ENCODE measurements at regions not wholly inside any gene's neighbourhood (a gene's known extent, or its start where the extent isn't known, plus 50 kb on each side); places are given as distances from the start of the nearest gene placed in this dataset.
"Not testable (repeated sequence)": the region's sequence is repeated elsewhere in the genome, so short reads cannot be mapped to it uniquely, and the experiment has no call there.

GRCh38 chr10:130970341-130971122 is 341.0 kb downstream of the TCERG1L start:
- Histone ChIP-seq H3K36me3 (no peaks in the 10 kb centered on the region), H3K27ac (no peak overlapping the region), H3K9me3 (peaks cover 0 to 19% (median 0%) of the 10 kb centered on the region in 8 donors), H3K4me1 (no peaks in the 10 kb centered on the region), H3K27me3 (replicated peaks in 1 of 7) (peaks cover 0 to 6% (median 0%) of the 10 kb centered on the region in 7 donors), H3K4me3 (no peak overlapping the region)
- DNase-seq, result no peak
- intact Hi-C loops (cut with DNase I; ENCODE audit: low total_unique reads), result no loop called here
- WGBS, 5 donors, result 81 to 94% (median 82%) methylated on average over 6 to 10 of the region's 10 CpGs
- no peak for TF ChIP-seq POLR2AphosphoS5 (IDR thresholded peaks at IDR 0.05)
- TF ChIP-seq, protein P1, sequence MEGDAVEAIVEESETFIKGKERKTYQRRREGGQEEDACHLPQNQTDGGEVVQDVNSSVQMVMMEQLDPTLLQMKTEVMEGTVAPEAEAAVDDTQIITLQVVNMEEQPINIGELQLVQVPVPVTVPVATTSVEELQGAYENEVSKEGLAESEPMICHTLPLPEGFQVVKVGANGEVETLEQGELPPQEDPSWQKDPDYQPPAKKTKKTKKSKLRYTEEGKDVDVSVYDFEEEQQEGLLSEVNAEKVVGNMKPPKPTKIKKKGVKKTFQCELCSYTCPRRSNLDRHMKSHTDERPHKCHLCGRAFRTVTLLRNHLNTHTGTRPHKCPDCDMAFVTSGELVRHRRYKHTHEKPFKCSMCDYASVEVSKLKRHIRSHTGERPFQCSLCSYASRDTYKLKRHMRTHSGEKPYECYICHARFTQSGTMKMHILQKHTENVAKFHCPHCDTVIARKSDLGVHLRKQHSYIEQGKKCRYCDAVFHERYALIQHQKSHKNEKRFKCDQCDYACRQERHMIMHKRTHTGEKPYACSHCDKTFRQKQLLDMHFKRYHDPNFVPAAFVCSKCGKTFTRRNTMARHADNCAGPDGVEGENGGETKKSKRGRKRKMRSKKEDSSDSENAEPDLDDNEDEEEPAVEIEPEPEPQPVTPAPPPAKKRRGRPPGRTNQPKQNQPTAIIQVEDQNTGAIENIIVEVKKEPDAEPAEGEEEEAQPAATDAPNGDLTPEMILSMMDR (IDR thresholded peaks at IDR 0.05 in 8 of 11, conservative IDR thresholded peaks at IDR 0.05 in 3 of 11), result no peak
- TF ChIP-seq POLR2A (IDR thresholded peaks at IDR 0.05), result no peak

- 75 to 93% (median 90%) methylated on average over 7 to 8 of the region's 8 CpGs for WGBS, 5 donors
- Histone ChIP-seq H3K27ac (no peak overlapping the region), H3K36me3 (no peaks in the 10 kb centered on the region), H3K9me3 (peaks cover 0 to 19% (median 0%) of the 10 kb centered on the region in 8 donors), H3K4me1 (no peaks in the 10 kb centered on the region), H3K4me3 (no peak overlapping the region), H3K27me3 (replicated peaks in 1 of 7) (peaks cover 0 to 6% (median 0%) of the 10 kb centered on the region in 7 donors)
- TF ChIP-seq POLR2AphosphoS5 (IDR thresholded peaks at IDR 0.05), result no peak
- TF ChIP-seq, protein P1 (IDR thresholded peaks at IDR 0.05 in 8 of 11, conservative IDR thresholded peaks at IDR 0.05 in 3 of 11), result no peak
- no peak for TF ChIP-seq POLR2A (IDR thresholded peaks at IDR 0.05)
- DNase-seq, result no peak
- intact Hi-C loops (cut with DNase I; ENCODE audit: low total_unique reads), result no loop called here
These were observed 340.4 kb downstream of the TCERG1L start for GRCh38 chr10:130971123-130971435.

- Histone ChIP-seq H3K27me3 (replicated peaks in 1 of 7) (peaks cover 0 to 6% (median 0%) of the 10 kb centered on the region in 7 donors), H3K9me3 (peaks cover 0 to 19% (median 0%) of the 10 kb centered on the region in 8 donors), H3K4me3 (no peak overlapping the region), H3K36me3 (no peaks in the 10 kb centered on the region), H3K27ac (no peak overlapping the region), H3K4me1 (no peaks in the 10 kb centered on the region)
- intact Hi-C loops (cut with DNase I; ENCODE audit: low total_unique reads), result no loop called here
- DNase-seq, result no peak
- WGBS, 5 donors, result 81 to 94% (median 88%) methylated on average over 15 to 16 of the region's 16 CpGs
- TF ChIP-seq, protein P1 (IDR thresholded peaks at IDR 0.05 in 8 of 11, conservative IDR thresholded peaks at IDR 0.05 in 3 of 11), result no peak
- TF ChIP-seq POLR2A (IDR thresholded peaks at IDR 0.05) (no peak), POLR2AphosphoS5 (IDR thresholded peaks at IDR 0.05) (no peak)
These were observed 338.2 kb downstream of the TCERG1L start for GRCh38 chr10:130973127-130973839.

DNA sequence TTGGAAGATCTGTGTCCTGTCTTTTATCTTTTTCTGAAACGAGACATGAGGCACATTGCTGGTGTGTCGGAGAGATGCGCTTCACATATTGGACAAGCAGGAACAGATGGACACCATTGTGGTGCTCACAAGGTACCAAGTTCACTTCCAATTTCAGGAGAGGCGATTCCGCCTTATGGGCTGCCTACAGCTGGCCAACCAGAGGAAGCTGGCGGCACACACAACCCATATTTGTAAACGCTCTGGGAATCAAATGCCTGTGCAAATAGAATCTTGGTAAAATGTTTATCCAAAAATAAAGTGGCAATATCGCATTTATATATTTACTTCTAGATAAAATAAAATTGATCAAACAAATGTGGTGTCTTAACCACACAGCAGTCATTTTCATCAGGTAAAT is 337.4 kb downstream of the TCERG1L start:
- peaks cover 0 to 6% (median 0%) of the 10 kb centered on the region in 7 donors for H3K27me3 ChIP-seq (replicated peaks in 1 of 7)
- H3K4me3 ChIP-seq, result no peak overlapping the region
- intact Hi-C loops (cut with DNase I; ENCODE audit: low total_unique reads), result no loop called here
- DNase-seq, result no peak
- no peaks in the 10 kb centered on the region for H3K4me1 ChIP-seq
- H3K27ac ChIP-seq, result no peak overlapping the region
- no peak for TF ChIP-seq POLR2AphosphoS5 (IDR thresholded peaks at IDR 0.05)
- TF ChIP-seq, protein P1 (IDR thresholded peaks at IDR 0.05 in 8 of 11, conservative IDR thresholded peaks at IDR 0.05 in 3 of 11), result no peak
- TF ChIP-seq POLR2A (IDR thresholded peaks at IDR 0.05), result no peak
- H3K36me3 ChIP-seq, result no peaks in the 10 kb centered on the region
- peaks cover 0 to 19% (median 0%) of the 10 kb centered on the region in 8 donors for H3K9me3 ChIP-seq
- 87 to 91% (median 90%) methylated on average over 8 of the region's 8 CpGs for WGBS, 5 donors

DNA sequence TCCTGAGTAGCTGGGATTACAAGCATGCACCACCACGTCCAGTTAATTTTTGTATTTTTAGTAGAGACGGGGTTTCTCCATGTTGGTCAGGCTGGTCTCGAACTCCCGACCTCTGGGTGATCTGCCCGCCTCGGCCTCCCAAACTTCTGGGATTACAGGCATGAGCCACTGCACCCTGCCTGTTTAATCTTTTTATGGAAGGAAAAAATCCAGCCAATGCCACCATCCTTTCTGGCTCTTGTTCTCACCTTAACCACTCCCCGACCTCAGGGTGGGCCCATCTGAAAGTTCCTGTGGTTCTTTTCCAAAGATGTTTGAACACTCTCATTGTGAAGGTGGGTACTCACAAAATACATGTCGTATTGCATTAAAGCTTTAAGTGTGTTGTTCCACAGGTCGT is 336.2 kb downstream of the TCERG1L start:
- H3K9me3 ChIP-seq, result peaks cover 0 to 19% (median 0%) of the 10 kb centered on the region in 8 donors
- intact Hi-C loops (cut with DNase I; ENCODE audit: low total_unique reads); DNase-seq; H3K27ac ChIP-seq; H3K4me3 ChIP-seq; H3K36me3 ChIP-seq; H3K27me3 ChIP-seq (replicated peaks in 1 of 7); H3K4me1 ChIP-seq: not testable (repeated sequence)
- 80 to 89% (median 84%) methylated on average over 9 of the region's 9 CpGs for WGBS, 5 donors
